Fibroblast of skin of right quadriceps (primary cell): ENCODE measurements at regions not wholly inside any gene's neighbourhood (a gene's known extent, or its start where the extent isn't known, plus 50 kb on each side); places are given as distances from the start of the nearest gene placed in this dataset.

Source experiments
- DNase-seq: peaks from one replicate; pipeline ENCODE4 v3.0.0-alpha.2; 2013

DNA sequence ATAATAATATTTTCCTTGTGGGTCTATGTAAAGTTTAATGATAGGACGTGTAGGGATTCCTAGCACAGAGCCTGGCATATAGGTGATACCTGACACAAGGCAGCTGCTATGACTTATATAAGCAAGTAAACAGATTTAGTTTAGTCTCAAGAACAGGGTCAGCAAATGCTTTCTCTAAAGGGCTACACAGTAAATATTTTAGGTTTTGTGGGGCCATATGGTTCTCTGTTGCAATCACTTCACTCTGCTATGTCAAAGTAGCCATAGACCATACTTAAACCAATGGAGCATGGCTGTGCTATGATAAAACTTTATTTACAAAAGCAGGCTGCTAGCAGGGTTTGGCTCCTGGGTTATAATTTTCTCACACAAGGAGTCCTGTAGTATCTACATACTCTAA, 204.8 kb upstream of the KLF4 start:
- DNase-seq: no peak

DNA sequence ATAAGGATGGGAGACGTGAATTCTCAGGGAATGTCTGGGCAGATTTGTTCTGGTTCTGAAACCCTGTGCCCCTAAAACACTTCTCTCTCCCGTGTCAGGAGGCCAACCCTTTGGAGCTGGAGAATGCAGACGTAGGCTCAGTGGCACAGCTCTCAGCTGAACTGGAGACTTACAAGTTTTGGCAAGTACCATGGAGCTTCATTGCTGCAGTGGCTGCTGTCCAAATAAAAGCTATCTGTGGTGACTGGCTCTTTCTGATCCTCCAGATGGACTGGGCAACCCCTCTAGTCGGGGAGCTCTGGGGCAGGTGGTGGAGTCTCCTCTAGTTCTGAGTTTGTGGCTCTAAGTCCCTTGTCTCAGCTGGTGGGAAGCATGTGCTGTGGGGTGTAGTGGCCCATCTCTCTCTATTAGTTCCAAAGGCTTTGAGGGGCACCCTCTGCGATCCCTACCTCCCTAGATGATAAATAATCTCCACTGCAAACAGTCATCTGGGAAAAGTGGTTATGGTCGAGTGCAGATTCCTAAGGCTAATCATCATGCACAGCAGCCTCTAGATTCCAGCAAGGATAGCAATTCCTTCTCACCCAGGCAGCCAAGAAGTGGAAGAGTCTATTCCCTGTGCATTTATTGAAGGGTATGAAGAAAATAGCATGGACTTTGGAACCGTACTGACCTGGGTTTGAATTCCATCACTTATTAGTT, 204.2 kb upstream of the KLF4 start:
- DNase-seq: peak; percentile 72

DNA sequence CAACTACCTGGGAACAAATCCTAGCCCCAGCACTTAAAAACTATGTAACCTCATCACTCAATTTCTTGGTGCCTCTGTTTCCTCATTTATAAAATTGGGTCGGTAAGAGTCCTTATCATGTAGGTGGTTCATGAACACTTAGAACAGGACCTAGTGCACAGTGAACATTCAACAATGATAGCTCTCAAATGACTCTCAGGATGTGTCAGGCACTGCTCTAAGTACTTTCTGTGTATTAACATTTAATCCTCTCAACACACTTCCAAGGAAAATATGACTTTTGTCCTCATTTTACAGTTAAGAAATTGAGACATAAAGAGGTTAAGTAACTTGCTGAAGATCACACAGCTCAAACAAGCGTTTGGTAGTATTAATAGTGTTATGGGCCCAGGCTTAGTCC, 202.1 kb upstream of the KLF4 start:
- no peak for DNase-seq

DNA sequence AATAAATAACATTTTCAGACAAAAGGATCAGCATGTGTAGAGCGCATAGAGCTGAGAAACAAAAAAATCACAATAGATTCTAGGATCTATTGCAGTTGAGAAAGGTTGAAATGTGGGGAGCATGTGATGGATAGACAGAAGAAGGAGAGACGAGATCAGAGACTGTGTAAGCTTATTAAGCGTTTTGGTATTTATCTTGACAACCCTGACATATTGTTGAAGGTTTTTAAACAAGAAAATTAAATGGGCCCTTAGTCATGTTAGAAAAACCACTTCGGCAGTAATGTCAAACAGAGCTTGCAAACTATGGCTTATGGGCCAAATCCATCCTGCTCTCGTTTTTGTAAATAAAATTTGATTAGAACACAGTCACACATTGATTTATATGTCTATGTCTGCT, 200.5 kb upstream of the KLF4 start:
- peak; percentile 37 for DNase-seq

DNA sequence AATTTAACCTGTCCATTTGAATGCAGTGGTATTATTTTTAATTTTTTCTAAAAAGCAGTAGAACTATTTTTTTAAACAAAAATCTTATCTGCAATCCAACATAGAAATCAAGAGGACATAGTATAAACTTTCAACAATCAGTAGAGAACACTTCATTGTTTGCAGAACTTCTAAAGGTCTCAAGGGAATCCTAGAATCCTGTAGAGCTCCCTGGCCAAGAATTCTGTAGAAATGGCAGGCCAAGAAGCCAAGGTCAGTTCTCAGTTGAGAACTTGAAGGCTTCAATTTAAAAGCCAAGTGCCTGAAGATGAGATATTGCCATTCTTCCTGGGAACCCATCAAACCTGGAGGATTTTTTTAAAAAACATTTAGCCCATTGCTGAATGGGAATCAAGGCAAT, 199.2 kb upstream of the KLF4 start:
- no peak for DNase-seq

DNA sequence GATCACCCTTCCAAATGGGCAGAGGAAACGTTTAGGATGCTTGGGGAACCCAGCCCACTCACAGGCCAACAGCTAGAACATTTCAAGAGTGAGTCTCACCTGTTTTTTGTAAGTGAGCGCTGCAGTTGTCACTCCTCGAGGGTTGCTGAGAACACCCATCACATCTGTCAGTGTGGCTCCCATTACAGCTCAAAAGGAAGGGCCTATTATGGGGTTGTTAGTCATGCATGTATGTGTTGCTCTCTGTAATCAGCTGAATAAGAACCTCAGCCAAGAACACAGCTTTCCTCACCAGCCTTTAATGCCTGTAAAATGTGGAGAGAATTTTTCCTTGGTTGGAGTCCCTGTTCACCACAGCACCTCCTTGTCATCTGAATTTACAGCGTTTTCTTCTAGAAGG, 196.3 kb upstream of the KLF4 start:
- peak; percentile 29 for DNase-seq

DNA sequence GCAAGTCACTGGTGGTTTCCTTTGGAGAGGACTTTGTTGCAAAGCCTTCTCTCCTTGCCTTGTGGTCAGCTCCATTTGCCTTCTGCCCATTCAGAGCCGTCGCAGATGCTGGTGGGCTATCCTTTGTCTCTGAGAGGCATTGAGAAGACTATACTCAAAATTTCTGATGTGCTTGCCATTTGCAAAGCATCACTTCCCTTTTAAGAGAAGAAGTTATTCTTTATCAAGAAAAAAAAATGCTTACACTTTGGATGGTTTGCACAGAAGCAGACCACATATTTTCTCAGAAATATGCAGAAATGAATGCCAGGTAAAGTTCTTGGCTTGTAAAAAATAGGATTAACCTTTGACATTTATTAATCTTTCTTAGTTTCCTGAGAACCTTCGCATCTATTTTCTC, 195.8 kb upstream of the KLF4 start:
- DNase-seq: no peak

DNA sequence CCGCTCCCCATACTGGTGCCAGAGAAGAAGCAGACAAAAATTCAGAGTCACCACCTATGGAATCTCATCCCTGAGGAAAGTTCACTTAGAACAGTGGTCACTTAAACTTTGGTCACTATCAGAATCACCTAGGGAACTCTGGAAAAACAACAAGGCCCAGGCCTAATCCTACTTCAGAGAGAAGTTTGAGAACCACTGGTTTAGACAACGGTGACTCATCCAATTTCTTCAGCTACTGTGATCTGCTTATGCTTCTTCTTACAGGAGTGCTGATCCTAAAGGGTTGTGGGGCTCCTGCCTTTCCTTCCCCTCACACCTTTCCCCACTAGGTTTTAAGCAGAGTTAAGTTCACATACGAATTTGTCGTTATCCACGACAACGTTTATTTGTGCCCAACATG, 194.7 kb upstream of the KLF4 start:
- DNase-seq: peak; percentile 25

DNA sequence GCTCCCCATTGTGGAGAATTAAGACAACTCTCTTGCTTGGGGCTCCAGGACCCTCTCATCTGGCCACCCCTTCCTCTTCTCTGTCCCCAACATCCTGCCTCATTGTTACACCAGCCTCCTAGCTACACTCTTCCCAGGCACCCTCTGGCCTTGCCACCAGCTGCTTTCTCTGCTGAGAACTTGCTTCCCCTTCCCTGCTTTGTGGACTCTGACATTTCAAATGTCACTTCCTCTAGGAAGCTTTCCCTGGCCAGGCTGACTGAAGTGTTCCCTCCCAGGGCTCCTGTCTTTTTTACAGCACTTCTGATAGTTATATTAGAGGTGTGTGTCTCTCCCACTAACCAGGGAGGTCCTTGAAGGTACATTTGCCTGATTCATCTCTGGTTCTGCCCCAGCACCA, 194.0 kb upstream of the KLF4 start:
- DNase-seq: no peak

DNA sequence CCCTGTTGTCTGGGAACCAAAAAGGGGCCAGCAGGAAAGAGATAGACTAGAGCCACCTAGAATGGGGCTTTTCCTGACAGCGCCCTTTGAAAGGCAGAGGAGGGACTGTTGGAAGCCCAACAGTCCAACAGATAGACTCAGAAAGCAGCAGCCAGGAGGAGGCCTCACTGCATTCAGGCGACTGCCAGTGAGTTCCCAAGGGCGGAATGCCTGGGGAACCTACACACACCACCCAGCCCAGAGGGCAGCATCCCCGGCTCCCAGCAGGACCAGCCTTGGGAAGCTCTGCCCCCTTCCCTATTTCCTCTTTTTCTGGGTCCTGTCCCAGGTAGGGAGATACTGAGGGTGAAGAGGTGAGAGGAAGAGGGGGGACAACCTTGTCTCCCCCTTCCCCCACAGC, 192.4 kb upstream of the KLF4 start:
- DNase-seq: no peak

DNA sequence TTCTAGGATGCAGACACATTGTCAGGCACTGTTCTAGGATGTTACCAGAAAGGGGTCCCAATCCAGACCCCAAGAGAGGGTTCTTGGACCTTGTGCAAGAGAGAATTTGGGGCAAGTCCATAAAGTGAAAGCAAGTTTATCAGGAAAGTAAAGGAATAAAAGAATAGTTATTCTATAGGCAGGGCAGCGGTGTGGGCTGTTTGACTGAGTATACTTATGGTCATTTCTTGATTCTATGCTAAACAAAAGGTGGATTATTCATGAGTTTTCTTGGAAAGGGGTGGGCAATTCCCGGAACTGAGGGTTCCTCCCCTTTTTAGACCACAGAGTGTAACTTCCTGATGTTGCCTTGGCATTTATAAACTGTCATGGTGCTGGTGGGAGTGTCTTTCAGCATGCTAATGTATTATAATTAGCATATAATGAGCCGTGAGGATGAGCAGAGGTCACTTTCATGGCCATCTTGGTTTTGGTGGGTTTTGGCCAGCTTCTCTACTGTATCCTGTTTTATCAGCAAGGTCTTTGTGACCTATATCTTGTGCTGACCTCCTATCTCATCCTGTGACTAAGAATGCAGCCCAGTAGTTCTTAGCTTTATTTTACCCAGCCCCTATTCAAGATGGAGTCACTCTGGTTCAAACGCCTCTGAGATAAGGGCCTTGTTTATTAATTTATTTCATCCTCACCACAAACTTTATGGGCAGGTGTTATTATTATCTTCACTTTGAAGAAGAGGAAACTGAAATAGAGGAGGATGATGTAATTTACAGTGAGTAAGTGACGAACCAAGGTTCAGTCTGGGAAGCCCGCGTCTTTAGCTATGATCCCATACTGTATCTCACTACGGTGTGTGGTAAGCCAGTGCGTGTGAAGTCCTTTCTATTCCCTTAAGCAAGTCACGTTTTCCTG, 186.0 kb upstream of the KLF4 start:
- DNase-seq: no peak

DNA sequence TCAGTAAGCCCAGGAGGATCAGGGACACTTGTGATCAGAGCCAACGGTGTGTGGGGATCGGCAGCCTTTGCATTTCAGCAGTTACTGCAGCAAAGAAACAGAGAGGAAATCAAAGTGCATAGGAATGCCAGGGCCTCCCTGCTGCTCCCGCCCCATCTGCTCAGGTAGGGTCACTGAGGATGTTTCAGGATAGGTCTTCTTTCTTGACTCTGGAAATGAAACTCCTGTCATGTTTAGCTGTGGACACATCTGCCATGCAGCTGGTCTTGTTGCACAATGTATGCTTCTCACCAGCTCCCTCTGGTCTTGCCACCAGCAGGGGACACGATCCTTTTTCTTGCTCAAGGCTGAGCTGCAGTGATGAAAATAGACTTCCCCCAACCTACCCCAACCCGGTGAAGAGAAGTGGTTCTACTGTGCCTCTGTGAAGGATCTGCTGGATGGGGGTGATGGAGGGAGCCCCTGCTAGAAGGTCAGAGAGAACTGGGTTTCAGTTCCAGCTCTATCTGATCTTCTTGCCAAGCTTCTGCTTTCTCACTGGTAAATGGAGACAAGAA, 185.2 kb upstream of the KLF4 start:
- DNase-seq: peak; percentile 14

DNA sequence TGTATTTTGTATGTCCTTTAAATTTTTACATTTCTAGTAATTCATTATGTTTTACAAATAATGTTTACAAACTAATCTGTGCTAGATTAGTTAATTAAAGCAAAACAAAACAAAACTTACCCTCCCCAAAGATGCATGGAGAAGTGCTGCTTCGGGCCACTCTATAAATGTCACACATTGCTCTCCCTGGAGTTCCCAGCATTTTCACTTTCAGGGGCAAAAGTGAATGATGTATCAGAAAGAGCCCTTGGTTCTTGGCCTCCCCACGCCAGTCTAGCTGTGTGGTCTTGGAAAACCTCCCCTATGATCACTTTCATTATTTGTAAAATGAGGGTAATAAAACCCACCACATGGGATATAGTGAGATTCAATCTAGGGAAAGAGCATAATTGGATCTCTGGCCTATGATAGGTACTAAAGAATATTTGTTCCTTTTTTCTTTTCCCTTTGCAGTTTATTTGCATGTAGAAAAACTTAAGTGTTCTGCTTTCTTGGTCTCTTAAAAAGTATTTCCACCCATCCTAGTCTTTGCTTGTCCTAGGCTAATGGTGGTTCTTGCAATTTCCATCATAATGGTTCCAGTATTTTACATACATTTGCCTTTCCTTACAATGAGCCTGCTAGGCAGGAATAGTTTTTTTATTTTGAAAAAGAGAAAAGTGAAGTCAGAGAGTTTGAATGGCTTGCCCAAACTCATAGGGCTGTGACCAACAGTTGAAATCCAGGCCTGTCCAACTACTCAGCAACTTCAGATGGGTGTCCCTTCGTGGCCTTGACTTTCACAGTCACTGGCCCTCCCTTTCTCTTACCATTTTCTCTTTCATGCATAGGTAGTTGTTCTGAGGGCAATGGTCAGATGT, 184.5 kb upstream of the KLF4 start:
- DNase-seq: no peak

DNA sequence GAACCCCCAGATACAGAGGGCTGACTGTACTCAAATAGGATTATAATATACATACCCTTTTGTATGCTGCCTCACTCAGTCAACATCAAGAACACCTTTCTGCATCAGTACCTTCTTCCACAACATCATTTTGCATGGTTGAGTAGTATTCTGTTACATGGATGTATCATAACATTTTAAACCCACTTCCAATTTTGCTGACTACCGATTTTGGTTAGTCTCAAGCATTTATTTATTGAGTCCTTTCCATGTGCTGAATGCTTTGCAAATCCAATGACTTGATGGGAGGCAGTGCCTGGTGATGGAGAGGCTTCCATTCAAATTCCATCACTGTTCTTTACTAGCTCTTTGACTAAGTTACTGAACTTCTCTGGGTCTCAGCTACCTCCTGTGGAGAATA, 182.0 kb upstream of the KLF4 start:
- DNase-seq: no peak

DNA sequence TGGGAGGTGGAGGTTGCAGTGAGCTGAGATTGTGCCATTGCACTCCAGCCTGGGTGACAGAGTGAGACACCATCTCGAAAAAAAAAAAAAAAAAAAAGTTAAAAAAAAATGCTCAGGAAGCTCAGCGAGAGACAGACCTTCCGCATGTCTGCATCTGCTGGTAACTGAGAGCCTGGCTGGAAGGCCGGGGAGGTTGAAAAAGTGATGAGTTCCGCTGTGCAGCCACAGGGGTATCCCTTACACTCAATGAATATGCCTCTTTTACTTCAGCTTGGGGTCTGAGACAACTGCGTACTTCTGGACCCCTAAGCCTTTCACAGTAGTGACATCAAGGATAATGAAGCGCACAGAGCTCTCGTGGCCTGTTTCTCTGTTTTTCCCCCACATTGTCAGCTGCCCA, 179.9 kb upstream of the KLF4 start:
- DNase-seq: no peak

DNA sequence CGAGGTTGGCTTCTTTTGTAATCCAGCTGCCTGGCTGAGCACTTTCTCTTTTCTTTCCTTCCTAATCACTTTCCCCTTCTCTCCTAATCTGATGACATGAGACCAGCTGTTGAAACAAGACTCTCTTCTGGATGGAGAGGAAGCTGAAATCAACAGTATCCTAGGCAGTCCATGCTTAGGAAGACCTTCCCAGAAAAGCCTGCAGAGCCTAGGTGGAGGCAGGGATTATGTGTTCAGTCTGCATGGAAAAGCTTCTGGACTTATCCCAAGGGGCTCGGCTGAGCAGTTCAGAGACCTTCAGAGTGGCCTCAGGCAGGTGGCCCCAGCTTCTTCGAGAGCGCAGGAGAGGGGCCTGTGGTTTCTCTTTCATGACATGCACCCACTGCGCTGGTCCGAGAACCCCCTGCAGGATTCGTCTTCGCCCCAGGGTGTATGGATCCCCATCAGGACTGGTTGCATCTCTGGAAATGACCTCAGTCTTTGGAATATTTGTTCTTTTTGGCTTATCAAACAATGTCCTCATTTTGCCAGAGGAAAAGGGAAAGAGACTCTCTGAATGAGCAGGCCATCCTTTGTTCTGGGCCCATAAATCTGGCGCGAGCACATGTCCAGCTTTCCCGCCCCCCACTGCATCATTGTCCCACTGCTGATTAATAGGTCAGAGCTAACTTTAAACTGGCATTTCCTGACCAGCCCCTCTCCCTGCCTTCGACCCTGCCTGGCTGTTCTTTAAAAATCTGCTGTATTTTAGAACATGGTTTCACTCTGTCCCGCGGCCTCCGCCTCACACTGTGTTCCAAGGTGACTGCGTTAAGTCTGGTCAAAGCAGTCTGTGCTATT, 177.9 kb upstream of the KLF4 start:
- no peak for DNase-seq

DNA sequence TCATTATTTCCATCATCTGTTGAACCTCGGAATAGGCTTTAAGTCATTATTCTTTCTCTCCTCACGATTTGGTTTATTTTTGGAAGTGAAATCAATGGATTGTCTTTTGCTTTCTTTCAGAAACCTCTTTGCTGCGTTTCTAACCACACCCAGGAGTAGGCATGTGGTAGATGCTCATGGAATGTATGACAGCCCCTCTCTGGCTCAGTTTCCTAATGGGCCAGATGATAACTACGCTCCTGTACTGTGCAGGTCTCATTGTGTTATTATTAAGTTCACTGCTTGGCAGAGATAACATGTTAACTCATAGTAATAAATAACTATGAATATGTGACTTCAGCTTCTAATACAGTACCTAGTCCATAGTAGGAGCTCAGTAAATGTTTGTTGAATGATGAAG, 175.5 kb upstream of the KLF4 start:
- DNase-seq: no peak

DNA sequence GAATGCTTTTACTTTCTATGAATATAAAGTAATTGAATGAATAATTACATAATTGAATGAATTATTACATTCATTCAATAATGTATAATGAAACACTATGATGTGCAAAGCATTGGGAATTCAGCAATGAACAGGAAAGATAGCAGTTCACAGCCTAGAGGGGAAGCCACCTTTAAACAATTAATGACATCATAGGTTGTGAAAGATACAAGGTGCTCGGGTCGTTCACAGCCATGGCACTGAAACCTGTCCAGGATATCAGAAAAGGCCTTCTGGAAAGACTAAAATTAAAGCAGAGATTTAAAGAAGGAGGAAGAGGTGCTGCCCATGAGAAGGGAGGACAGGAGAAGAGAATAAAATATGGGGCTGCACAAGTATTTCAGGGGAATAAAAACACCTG, 171.4 kb upstream of the KLF4 start:
- no peak for DNase-seq

DNA sequence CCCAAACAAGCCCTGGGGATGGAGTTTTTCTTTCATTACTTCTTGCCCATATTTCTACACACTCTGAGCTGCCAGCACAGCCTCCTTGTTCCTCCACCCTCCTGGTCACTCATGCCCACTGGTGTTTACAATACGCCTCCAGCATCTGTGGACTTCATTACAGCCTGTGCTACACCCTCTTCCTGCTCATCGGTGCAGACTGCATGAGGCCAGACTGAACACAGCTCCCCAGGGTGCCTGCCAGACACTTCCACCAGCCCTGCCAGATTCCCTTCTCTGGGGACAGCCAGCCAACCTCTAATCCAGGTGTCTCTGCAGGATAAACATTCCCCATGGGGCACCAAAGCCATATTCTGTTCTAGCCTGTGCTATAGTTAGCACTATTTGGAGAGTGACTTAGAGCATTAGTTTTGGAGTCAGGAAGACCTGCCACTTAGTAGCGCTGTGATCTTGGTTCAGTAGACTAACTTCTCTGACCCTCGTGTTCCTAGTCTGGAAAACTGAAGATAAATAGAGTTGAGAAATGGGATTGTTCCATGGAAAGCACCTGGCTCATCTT, 163.8 kb upstream of the KLF4 start:
- no peak for DNase-seq

DNA sequence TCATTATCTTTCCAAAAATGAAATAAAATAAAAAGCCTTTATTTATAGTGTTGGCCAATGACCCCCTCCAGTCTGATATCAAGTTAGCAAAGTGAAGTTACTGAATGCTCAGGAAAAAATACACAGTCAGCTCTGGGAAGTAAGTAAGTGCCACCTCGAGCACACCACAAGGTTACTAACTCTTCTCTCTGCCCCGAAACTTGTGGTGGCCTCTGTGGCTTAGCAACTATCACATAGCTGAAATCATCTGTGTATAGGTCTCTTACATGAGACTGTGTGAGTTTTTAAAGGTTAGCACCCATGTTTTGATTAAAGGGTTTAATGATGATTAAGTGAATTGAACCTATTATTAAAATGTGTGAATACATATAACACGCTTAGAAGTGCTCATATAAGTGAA, 161.4 kb upstream of the KLF4 start:
- DNase-seq: no peak

DNA sequence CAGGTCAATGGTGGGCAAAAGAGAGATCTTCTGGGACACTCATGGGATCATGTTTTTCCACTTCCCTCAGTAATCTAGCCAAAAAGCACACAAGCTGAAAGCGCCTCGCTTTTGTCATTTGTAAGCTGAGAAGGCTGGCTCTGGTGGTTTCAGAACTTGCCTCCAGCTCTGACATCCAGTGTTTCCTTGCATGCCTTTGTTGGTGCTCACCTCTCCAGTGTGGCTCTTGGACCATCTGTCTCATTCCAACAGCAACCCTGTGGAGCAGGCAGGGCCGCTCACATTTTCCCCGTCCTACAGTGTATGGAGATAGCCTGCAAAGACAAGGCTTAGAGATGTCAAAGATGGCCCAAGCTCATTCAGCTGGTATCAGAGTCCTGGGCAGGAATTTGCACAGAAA, 160.8 kb upstream of the KLF4 start:
- peak; percentile 78 for DNase-seq

DNA sequence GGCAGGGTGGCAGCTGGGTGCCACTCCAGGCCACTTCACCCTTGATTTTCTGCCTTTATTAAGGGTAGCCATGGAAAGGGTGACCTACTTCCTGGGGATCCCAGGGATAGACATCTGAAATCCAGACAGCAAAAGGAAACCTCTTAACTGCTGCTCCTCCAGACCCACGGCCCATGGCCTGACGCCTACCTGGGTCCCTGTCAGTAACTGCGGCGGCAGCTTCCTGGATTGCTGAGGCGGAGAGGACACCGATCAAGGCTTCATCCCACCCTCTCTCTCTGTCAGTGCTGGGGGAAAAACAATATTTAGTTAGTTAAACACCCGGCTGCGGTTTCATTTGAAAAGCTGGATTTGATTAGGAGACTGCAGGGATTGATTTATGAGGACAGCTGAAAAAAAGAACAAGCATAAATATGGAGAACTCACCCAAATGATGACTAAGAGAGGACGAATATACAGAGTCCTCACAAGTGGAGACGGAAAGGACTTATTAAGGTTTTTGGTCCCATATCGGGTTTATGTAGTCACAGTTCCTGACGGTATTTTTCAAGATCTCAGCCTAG, 158.7 kb upstream of the KLF4 start:
- peak; percentile 87 for DNase-seq
